OCI-M2 (cell line): ENCODE measurements at regions not wholly inside any gene's neighbourhood (a gene's known extent, or its start where the extent isn't known, plus 50 kb on each side); places are given as distances from the start of the nearest gene placed in this dataset.

ENCODE experiments used
- DNase-seq: peaks from one replicate; lab custom pipeline; 2025; ENCODE audit not compliant: unreplicated experiment; lab: John Stamatoyannopoulos, UW

DNA sequence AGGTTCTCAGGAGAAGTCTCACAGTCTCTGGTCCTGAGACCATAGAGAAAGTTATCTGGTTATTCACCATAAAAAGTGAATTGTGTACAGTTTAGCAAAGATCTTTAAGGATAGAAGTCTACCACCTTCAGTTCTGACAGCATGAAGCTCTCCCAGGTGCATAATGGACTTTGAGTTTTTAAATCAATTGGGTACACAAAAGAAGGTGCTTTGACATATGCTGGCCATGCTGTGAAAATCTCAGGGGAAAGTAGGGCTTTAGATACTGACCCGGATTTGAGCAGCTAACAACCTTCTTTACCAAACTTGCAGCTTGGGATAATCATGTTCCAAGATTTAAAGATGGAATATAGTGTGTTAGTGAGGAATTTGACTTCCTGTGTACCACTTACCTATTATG is 264.2 kb downstream of the ZSWIM6 start:
- no peak for DNase-seq

DNA sequence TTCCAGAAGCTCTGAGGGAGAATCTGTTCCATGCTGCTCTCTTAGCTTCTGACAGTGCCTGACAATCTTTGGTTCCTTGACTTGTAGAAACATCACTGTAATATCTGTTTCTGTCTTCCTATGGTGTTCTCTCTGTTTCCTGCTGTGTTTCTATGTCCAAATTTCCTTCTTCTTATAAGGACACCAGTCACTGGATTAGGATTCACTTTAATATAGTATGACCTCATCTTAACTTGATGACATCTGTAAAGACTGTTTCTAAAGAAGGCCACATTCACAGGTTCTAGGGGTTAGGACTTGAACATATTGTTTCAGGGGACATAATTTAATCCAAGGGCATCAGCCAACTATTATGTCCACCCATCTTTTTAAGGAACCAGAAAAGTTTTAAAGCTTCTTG is 265.6 kb downstream of the ZSWIM6 start:
- DNase-seq, result no peak

DNA sequence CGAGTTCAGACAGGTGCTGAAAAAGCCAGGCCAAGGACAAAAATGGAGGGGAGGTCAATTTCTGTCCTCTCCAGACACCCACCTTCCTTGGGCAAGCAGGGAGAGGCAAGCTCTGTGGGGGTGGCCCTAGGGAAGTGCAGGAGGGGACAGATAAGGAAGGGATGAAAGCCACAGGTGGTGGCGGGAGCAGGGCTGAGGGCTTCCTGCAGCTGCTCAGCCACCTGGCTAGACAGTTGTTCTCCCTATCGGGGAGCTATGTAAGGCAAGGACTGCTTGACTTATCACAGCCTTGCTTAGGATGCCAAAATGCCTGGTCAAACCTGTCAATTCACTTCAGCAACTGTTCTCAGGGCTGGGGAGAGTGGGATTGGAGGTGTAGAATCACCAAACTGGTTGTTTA is 266.1 kb downstream of the ZSWIM6 start:
- no peak for DNase-seq

DNA sequence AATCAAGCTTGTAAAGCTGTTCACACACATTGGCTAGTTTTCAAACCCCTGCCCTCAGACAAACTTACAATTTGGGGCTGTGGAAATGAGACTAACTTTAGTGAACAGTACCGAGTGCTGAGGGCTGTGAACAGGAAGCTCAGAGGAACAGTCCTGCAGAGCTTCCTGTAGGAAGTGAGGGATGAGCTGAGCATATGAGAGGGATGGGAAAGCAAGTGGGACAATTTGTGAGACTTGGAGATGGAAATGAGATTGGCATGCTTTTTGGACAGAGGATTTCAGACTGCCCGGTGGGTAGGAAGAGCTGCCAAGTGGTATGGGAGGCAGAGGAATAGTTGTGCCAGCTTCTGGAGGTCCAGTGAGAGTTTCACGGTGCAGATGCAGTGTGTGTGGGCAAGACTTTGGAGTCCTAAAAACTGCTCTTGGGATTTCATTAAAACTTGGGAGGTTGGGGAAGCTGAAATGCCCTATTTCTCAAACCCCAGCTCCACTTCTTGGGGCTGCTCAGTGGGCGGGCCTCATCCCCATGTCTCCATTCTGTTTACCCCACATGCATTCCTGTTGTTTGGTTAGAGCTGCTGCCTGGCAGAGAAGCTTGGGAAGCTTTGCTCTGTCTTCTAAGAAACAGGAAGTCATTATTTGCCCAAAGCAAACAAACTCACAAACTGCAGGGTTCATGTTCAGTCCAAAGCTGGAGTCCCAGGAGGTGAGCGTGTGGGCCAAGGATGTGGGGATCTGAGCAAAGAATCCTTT is 267.5 kb downstream of the ZSWIM6 start:
- no peak for DNase-seq

DNA sequence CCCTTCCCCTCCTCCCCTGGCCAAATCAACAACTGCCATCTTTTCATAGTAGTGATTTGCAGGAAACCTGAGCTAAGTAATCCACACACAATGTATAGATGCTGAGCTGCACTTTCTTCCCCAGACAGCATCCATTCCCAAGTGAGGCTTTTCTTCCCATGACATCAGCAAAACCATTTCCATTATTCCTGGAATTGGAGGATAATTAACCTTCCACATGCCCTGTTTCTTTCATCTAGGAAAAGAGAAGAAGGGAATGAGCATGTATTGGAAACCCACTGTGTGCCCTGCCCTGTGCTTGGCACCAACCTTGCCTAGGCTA is 268.0 kb downstream of the ZSWIM6 start:
- no peak for DNase-seq

DNA sequence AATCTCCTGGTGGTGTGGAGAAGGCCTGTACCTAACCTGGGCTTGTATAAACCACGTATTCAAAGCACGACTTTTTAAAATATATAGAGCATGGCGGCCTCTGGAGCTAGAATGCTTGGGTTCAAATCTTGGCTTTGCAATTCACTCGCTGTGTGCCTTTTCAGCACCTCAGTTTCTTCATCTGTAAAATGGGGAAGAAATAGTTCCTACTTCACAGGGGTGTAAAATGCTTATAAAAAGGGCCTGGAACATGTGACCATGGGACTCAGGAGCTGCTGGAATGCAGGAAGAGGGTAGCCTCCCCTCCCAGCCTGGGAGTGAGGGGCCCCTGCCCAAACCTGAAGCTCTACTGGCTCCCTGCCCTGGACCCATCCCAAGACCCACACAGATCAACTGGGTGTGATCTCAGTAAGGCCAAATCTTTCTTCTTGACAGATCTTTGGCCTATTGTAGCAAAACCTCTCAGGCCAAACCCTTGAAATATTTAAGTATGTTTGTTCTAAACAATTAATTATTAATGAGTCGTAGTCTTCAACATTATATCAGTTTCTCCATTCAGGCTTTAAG is 269.0 kb downstream of the ZSWIM6 start:
- no peak for DNase-seq

DNA sequence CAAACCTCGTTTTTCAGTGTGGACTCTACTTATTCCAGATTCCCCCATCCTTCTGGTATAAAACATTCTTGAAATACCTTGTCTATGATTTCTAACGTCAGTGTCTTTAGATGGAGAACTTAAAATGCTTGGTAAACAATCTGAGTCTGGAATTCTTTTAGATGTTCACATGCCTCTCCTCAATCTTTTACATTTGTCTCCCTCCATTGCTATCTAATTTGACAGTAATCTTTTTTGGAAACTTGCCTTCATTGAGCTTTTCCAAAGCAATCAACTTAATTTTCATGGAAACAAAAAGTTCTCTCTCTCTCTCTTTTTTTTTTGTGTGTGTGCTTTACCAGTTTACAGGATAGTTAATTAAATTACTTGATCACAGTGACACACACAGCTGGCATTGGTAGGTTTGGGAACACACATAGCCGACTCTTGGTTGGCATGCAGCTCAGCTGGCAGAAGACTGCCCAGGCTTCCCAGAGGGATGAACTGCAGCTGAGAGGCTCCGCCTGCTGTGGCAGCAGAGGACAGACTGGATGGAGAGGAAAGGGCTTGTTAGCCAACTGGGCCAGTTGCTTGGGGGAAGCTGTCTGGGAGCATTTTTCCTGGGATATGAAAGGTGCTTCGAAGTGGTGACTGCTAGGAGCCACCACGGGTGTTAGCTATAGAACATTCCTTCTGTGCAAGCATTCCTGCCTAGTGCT is 271.3 kb downstream of the ZSWIM6 start:
- no peak for DNase-seq

DNA sequence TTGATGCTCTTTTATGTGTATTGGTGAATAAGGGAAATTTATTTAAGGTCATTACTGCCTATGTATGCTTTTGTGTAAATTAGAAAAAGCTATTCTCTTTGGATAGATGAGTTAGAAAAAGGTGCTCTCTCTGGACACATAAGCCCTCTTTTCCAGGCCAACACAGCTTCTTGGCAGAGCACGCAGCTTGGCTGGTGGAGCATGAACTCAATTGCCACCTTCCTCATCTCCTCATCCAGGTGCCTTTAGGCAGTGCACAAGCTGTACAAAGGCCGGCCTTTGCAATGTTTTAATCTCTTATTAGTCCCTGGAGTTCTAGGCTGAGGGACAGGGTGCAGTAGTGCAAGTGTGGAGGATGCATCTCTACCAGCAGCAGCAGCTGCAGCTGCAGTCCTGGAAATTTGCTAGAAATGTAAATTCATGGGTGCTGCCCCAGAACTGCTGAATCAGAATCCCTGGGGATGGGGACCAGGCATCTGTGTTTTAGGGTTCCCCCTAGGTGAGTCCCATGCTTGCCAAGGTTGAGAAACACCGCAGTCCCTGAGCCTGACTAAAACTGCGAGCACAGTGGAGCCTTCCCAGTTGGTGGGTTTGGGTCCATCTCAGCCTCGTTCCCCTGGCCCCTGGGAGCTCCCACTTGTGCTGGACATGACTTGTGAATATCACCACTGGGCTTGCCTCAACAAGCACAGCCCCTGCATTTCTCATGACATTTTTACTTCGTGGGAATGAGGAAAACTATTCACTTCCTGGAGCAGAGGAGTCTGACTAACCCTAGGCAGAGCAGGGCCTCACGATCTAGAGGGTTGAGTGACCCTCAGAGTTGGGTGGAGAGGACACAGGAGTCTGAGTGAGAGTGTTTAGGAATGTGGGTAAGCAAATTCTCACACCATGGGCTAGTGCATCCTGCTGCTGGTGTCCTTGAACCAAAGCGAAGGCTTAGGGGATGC is 272.3 kb downstream of the ZSWIM6 start:
- no peak for DNase-seq

DNA sequence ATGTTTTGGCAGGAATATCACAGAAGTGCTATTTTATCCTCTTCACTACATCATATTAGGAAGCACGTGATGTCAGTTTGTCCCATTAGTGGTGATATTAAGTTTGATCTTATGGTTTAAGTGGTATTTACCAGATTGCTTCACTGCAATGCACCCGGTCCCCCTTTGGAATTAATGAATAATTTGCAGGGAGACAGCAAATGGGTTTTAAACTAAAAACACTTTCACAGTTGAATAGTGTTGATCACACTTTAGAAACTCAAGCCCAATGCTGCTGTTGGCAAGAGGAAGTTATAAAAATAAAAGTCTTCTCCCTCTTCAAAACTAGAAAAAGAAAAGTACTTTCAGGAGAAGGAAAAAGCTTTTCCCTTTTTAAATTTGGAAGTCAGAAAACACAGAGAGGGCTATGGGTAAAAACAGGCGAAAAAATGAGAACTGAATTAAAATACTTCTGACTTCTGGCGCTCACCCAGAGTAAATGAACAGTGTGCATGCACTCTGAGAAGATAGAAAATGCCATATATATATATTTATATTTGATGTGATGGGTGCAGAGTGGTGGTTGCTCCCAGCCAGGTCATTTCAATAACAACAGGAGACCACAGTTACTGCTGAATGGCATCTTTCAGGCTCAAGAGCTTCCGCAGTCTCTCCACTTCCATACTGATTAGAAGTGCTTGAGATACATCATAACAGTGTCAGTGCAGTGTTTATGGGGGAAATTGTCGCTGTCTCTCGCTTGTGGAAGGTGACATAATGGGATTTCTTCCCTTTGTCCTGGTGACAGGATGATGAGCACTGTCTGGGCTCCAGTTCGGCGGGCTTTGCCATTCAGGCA is 278.0 kb downstream of the ZSWIM6 start:
- no peak for DNase-seq

DNA sequence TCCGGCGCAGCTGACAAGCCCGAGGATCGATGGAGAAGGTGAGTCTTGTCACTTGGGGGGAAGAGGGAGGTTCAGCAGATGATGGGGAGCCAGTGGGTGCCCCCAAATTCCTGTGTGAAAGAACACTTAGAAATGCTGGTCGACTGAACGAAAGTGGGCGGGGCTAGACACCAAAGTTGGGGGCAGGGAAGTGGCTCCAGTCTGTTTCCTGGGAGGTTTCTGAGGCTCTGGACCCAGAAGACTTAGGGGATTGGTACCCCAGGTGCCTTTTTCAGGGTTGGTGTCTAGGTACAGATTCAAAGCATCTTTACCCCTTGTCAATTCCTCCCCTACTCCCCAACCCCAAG is 278.6 kb downstream of the ZSWIM6 start:
- no peak for DNase-seq

DNA sequence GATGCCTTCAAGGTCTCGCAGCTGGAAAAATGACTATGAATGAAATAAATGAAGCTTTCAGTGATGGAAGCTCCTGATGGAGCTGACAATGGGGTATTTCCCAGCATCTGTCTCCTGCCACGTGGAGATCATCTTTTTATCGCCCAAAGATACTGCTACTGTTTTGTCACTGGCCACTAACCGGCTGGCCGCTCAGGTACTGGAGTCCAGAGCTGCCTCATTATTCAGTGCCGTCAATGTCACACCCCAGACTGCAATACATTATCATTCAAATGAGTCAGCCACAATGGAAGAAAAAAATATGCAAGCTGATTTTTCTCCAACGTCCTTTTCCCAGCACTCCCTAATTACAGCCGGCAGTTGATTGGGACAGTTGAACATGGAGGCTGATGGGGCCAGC is 280.4 kb downstream of the ZSWIM6 start:
- no peak for DNase-seq

DNA sequence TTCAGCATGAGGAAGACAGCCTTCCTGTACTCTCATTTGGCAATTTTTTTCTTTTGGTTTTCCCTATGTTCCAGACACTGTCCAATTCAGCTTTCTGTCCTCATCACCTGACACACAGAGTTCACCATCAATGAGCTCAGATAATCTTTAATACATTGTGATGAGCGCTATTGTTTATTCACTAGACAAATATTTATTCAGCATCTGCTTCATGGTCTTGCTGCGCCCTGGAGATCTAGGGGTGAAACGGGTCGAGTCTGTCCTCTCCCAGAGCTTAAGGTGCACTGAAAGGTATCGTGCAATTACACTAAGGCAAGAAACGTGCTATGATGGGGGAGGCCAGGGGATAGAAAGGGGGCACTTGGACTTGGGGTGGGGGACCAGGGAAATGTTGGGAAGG is 281.6 kb downstream of the ZSWIM6 start:
- DNase-seq, result no peak

DNA sequence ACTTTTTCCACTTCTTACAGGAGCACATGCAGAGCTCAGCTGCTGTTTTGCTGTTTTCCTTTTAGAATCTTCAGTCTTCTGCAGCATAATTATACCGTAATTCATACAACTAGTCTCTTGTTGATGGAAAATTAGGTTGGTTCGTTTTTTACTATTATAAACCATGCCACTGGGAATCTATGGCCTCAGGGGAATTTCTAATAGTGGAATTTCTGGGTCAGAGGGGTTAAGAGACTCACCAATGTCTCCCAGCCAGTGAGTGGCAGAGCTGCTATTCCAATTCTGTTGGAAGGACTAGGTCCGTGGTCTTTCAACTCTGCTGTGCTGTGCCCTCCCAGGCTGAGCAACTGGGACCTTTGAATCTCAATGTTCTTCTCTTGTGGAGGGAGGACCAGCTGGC is 282.5 kb downstream of the ZSWIM6 start:
- DNase-seq, result no peak

DNA sequence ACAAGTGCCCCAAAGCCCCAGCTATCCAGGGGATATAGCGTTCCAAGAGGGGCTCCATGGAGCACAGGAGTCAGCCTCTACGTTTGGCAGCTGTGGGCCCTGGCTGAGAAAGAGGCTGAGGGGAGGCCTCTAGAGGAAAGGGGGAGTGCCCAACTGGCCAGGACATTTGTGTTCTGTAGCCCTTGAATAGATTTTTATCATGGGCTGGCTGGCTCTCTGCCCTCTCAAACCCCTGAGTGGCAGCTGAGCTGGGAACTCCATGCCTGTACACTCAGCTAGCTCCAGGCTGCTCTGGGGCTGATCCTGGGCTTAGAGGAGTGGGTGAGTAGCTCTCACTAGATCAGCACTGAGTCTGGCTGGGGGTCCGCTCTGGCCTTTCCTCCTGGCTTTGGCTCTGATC is 285.0 kb downstream of the ZSWIM6 start:
- no peak for DNase-seq

DNA sequence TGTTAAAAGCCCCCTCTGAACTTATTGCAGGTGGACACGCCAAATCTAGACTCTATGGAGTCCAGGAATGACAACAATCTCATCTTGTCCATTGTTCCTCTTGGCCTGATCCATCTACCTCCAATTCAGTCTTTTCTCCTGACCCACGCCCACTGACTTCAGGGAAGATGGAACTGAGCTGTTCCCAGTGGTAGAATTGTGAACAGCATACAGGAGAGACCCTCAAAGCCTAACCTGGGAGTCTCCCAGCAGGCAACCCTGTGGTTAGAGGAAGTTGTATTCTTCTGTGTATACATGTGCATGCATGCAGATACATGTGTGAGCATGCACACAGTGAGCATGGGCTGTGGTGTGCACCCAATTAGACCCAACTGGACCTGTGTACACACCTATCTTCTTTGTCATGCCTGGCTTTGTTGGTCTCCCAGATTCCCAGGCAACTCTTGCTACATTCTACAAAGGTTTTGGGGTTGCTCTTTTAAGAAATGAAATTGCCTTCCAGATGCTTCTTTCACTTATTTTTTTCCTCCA is 286.0 kb downstream of the ZSWIM6 start:
- no peak for DNase-seq

DNA sequence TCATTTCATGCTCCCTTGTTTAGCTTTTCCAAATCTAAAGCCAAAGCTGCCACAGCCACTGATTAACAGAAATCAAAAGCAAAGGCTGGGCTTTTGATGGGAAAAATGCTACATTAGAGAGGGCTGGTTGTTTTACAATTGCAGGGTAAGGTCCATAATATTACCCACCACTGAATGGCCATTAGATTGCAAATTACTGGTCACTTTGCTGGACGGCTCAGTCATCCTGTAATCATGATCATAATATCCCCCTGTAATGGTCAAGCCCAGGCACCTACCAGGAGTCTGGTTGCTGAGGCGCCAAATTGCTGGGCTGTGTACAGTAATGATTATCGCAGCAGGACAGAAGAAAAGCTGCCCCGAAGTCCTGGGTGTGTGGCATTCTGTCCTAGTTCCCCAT is 286.5 kb downstream of the ZSWIM6 start:
- no peak for DNase-seq

DNA sequence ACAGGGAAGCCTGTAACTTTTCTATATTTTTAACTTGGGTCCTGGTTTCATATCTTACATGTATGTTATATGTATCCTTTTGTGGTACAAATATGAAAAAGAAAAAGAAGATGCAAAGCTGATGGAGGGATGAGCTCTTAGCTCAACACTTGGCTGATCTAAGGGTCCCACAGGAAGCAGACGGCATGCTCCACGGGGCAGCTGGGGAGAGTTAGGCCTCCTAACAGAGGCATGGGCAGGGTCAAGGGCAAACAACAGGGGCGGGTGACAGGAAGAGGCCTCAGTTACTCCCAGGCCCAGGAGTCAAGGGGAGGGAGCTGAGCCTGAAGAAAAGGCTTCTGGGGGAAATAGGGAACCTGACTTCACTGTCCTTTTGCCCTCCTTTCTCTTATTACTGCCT is 287.2 kb downstream of the ZSWIM6 start:
- DNase-seq, result no peak

DNA sequence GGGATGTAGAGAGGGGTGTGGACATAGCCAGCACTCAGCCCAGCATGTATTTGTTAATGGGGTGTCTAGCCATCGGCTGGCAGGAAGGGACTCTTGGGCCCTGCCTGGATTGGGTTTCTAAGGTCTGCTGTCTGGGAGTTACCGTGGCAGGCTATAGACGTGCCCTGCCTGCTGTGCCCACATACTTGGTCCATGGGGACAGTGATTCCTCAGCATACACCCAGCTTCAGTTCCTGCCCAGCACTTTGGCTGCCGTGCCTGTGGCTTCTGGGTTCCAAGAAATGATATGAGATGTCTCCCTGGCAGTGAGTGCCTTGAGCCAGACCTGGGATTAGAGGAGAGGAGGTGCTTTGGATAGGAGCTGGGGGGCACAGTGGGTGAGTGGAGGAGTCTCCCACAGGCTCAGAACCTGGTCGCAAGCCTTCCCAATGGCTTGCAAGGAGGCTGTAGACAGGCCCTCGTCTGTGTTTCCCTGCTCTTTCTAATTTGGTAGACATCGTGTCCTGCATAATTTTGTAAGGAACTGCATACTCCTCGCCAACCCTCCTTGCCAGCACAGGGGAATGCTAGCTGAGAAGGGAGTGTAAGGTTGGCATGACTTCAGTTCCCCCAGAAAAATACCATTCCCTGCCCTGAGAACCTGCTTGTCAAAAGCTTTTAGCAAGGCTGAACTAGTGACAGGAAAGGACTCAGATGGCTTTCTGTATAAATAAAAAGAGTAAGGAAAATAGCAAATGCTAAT is 287.9 kb downstream of the ZSWIM6 start:
- DNase-seq, result no peak

DNA sequence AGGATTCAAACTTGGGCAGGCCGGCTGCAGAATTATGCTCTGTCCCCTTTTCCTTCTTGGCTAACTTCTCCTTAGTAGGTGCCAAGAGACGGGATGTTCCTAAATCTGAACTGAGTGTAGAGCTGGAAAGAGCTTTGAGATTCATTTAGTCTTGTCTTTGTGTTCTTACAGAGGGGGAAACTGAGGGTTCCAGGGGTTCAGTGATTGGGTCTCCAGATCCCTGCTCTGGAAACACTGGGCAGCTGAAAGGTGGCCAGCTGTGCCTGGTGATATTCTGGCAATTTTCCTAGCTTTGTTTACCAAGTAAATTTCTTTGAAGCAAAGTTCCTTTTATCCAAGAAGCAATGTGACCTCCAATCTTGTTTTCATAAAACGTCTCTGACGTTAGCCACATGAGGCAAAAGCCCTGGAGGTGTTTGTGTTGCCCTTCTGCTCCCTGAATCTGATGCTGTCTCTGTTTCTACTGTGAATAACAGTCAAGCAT is 288.7 kb downstream of the ZSWIM6 start:
- DNase-seq, result no peak

DNA sequence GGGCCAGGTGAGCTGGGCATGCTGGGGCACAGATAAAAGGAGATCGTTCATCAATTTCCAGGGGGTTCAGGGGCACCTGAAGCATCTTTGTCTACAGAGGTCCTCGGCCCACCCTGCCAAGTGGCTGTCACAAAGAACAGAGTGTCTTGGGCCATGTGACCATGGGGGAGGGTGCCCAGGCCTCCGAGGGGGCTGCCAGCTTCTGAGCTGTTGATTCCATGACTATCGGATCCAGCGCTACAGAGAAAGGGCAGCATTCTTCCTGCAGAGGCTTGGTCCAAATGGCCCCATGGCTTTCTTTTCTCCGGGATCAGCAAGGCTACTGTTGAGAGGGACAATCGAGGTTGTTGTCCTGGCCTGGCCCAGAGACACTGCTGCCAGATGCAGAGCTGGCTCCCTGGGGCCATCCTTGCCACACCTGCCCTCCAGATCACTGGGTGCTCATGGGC is 289.2 kb downstream of the ZSWIM6 start:
- DNase-seq, result no peak
